ENCODE measurements at regions not wholly inside any gene's neighbourhood (a gene's known extent, or its start where the extent isn't known, plus 50 kb on each side); places are given as distances from the start of the nearest gene placed in this dataset.

DNA sequence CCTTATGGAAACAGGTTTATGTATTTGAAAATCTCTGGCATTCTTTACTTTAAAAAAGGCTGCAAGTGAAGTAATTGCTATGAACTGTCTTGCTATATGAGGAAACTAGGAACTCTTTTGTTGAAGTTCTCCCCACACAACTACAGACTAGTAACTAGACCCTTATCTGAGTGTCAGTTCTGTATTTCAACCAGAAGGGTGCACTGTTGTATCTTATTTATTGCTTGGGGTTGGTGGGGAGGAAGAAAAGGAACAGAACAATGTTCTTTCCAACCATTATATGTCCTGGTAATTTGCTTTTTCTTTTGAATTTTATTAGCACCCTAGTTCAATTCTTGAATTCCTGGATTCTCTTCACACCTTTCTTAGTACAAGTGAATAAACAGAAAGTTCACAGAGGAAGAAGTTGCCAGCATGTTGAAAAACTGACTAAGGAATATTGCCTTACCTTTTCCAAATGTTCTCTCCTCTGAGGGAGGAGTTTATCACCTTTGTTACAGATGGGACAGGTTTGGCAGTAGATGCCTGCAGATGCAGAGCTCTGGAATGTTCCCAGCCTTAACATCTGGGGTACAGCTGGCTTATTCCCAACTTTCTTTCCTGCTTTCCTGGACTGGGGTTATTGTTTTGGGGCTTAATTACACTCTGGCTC is 162.4 kb upstream of the CFAP20DC start:
- Histone ChIP-seq H3K27ac (ENCODE audit: low read depth, low read length, poor library complexity, severe bottlenecking) (no peak overlapping the region), H3K4me3 (ENCODE audit: low read depth, low read length, poor library complexity, severe bottlenecking) (no peak overlapping the region), H3K4me1 (ENCODE audit: insufficient read depth, low read length, poor library complexity, severe bottlenecking) (no peaks in the 10 kb centered on the region), H3K27me3 (replicated peaks; ENCODE audit: insufficient read depth, low read depth, low read length, poor library complexity) (no peaks in the 10 kb centered on the region), H3K36me3 (ENCODE audit: insufficient read depth, low read length, poor library complexity, severe bottlenecking) (no peaks in the 10 kb centered on the region), H3K9me3 (ENCODE audit: low read depth, low read length, poor library complexity, severe bottlenecking) (no peaks in the 10 kb centered on the region)
- peak; percentile 22 for DNase-seq (ENCODE audit: low spot score)
- TF ChIP-seq EZH2 (IDR thresholded peaks at IDR 0.05; ENCODE audit: borderline replicate concordance, low read depth, low read length, poor library complexity, severe bottlenecking), result no peak
- TF ChIP-seq, protein P1, sequence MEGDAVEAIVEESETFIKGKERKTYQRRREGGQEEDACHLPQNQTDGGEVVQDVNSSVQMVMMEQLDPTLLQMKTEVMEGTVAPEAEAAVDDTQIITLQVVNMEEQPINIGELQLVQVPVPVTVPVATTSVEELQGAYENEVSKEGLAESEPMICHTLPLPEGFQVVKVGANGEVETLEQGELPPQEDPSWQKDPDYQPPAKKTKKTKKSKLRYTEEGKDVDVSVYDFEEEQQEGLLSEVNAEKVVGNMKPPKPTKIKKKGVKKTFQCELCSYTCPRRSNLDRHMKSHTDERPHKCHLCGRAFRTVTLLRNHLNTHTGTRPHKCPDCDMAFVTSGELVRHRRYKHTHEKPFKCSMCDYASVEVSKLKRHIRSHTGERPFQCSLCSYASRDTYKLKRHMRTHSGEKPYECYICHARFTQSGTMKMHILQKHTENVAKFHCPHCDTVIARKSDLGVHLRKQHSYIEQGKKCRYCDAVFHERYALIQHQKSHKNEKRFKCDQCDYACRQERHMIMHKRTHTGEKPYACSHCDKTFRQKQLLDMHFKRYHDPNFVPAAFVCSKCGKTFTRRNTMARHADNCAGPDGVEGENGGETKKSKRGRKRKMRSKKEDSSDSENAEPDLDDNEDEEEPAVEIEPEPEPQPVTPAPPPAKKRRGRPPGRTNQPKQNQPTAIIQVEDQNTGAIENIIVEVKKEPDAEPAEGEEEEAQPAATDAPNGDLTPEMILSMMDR (conservative IDR thresholded peaks at IDR 0.05; ENCODE audit: low read depth, low read length), result peak; percentile 55
- POLR2A ChIA-PET (ENCODE audit: low non-redundant PET), result no interaction called here
- CTCF ChIA-PET, result no interaction called here
- intact Hi-C loops (cut with micrococcal nuclease; ENCODE audit: unreplicated experiment), result no loop called here
- BruUV-seq (replicated peaks), result no TSS peak

DNA sequence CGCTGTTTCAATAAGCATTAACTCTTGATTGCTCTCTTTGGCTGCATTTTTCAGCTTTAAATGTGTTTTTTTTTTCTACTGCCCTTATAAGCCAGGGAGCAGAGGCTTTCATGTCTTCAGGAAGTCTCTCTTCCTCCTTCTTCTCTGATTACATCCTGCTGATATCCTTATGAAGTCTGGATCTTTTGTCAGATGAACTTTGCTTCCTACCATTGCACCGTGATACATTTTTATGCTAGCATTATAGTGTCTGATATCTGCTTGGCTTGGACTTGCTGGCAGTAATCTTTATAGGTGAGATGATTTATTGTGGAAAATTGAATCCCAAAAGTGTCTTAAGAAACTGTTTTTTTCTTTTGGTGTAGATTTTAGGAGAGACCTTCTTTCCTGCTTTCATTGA is 160.4 kb upstream of the CFAP20DC start:
- CTCF ChIA-PET, result no interaction called here
- no TSS peak for BruUV-seq (replicated peaks)

DNA sequence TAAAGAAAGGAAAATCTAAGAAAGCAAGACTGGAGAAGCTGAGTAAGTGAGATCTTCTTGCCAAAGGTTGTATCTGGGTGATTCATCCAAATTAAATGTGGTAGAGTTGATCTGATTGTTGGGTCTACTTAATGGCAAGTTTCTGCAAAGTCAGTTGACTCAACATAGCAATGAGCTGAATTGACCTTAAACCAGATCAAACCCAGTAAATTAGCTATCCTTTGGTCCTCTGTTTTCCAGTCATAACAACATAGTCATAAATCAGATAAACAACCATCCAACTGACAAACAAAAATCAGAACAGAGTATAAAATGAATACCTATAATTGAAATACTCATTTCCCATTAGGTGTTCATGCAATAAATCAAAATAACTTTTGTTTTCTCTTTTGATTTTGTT is 142.6 kb upstream of the CFAP20DC start:
- ChIA-PET CTCF (no interaction called here), POLR2A (ENCODE audit: low non-redundant PET) (no interaction called here)
- Histone ChIP-seq H3K27me3 (replicated peaks; ENCODE audit: insufficient read depth, low read depth, low read length, poor library complexity) (no peaks in the 10 kb centered on the region), H3K27ac (ENCODE audit: low read depth, low read length, poor library complexity, severe bottlenecking) (no peak overlapping the region), H3K36me3 (ENCODE audit: insufficient read depth, low read length, poor library complexity, severe bottlenecking) (no peaks in the 10 kb centered on the region), H3K4me3 (ENCODE audit: low read depth, low read length, poor library complexity, severe bottlenecking) (no peak overlapping the region), H3K9me3 (ENCODE audit: low read depth, low read length, poor library complexity, severe bottlenecking) (no peaks in the 10 kb centered on the region), H3K4me1 (ENCODE audit: insufficient read depth, low read length, poor library complexity, severe bottlenecking) (no peaks in the 10 kb centered on the region)
- no TSS peak for BruUV-seq (replicated peaks)
- no peak for DNase-seq (ENCODE audit: low spot score)
- intact Hi-C loops (cut with micrococcal nuclease; ENCODE audit: unreplicated experiment), result no loop called here
- TF ChIP-seq, protein P1 (conservative IDR thresholded peaks at IDR 0.05; ENCODE audit: low read depth, low read length), result no peak
- no peak for TF ChIP-seq EZH2 (IDR thresholded peaks at IDR 0.05; ENCODE audit: borderline replicate concordance, low read depth, low read length, poor library complexity, severe bottlenecking)

More for the DNA sequence above, 160.4 kb upstream of the CFAP20DC start:
- H3K4me1 ChIP-seq (ENCODE audit: insufficient read depth, low read length, poor library complexity, severe bottlenecking), result no peaks in the 10 kb centered on the region
- no peaks in the 10 kb centered on the region for H3K36me3 ChIP-seq (ENCODE audit: insufficient read depth, low read length, poor library complexity, severe bottlenecking)
- no peak for DNase-seq (ENCODE audit: low spot score)
- intact Hi-C loops (cut with micrococcal nuclease; ENCODE audit: unreplicated experiment), result no loop called here
- H3K27me3 ChIP-seq (replicated peaks; ENCODE audit: insufficient read depth, low read depth, low read length, poor library complexity), result no peaks in the 10 kb centered on the region
- POLR2A ChIA-PET (ENCODE audit: low non-redundant PET), result no interaction called here
- H3K9me3 ChIP-seq (ENCODE audit: low read depth, low read length, poor library complexity, severe bottlenecking), result no peaks in the 10 kb centered on the region
- no peak overlapping the region for H3K4me3 ChIP-seq (ENCODE audit: low read depth, low read length, poor library complexity, severe bottlenecking)
- TF ChIP-seq EZH2 (IDR thresholded peaks at IDR 0.05; ENCODE audit: borderline replicate concordance, low read depth, low read length, poor library complexity, severe bottlenecking), result no peak
- H3K27ac ChIP-seq (ENCODE audit: low read depth, low read length, poor library complexity, severe bottlenecking), result no peak overlapping the region

DNA sequence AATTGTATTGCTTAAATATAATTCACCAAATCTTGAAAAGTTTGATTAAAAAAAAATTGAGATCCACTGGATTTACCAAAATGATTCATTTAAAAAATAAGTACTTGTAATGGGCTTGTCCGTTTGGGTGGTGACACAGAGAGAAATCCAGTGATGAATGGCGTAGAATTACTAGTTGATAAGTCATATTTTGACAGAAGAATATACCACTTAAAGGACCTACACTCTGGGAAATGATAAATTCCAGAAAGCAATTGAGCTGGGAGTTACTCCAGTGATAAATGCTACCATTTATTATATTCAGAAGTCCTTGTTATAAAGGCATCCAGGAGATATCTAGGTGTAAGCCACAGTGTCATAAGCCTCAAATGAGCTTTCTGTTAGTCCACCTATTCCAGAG is 141.8 kb upstream of the CFAP20DC start:
- TF ChIP-seq, protein P1 (conservative IDR thresholded peaks at IDR 0.05; ENCODE audit: low read depth, low read length), result no peak
- intact Hi-C loops (cut with micrococcal nuclease; ENCODE audit: unreplicated experiment), result no loop called here
- CTCF ChIA-PET, result interaction anchor here (0.5 kb wide), 1 partner anchor 336 kb away, joined by 5 read pairs; no protein-coding TSS in a partner anchor
- Histone ChIP-seq H3K4me3 (ENCODE audit: low read depth, low read length, poor library complexity, severe bottlenecking) (no peak overlapping the region), H3K9me3 (ENCODE audit: low read depth, low read length, poor library complexity, severe bottlenecking) (no peaks in the 10 kb centered on the region), H3K36me3 (ENCODE audit: insufficient read depth, low read length, poor library complexity, severe bottlenecking) (no peaks in the 10 kb centered on the region), H3K27me3 (replicated peaks; ENCODE audit: insufficient read depth, low read depth, low read length, poor library complexity) (no peaks in the 10 kb centered on the region), H3K27ac (ENCODE audit: low read depth, low read length, poor library complexity, severe bottlenecking) (no peak overlapping the region), H3K4me1 (ENCODE audit: insufficient read depth, low read length, poor library complexity, severe bottlenecking) (no peaks in the 10 kb centered on the region)
- POLR2A ChIA-PET (ENCODE audit: low non-redundant PET), result no interaction called here
- no peak for DNase-seq (ENCODE audit: low spot score)
- BruUV-seq (replicated peaks), result no TSS peak
